Right lobe of liver (tissue), 4 donors: ENCODE measurements at regions not wholly inside any gene's neighbourhood (a gene's known extent, or its start where the extent isn't known, plus 50 kb on each side); places are given as distances from the start of the nearest gene placed in this dataset.

Experiments
- CTCF ChIP-seq, 4 donors: fragments of 200-600 bp in 3 of 4; fragments of 450-650 bp in 1 of 4; IDR thresholded peaks; one replicate each; pipeline versions ENCODE4 v1.5.1 to v1.8.0; 2016 to 2022; ENCODE audit warnings: antibody characterized with exemption in 4 of 4, mild to moderate bottlenecking in 2 of 4
- POLR2A ChIP-seq: fragments of 450-650 bp; IDR thresholded peaks from one replicate; pipeline ENCODE4 v1.6.1; 2017; ENCODE audit warnings: antibody characterized with exemption, mild to moderate bottlenecking
- donor health status: DM: no; HTN: no; CAD: no.
- donor health status: DM: no; HTN: no; CAD: no.
- donor health status: DM: no; HTN: yes; CAD: no.

GRCh38 chr17:12390631-12391030, 275.1 kb upstream of the MYOCD start:
- TF ChIP-seq POLR2A (no peak), CTCF (IDR thresholded peaks at IDR 0.05) (no peak)
